ENCODE measurements at regions not wholly inside any gene's neighbourhood (a gene's known extent, or its start where the extent isn't known, plus 50 kb on each side); places are given as distances from the start of the nearest gene placed in this dataset.

DNA sequence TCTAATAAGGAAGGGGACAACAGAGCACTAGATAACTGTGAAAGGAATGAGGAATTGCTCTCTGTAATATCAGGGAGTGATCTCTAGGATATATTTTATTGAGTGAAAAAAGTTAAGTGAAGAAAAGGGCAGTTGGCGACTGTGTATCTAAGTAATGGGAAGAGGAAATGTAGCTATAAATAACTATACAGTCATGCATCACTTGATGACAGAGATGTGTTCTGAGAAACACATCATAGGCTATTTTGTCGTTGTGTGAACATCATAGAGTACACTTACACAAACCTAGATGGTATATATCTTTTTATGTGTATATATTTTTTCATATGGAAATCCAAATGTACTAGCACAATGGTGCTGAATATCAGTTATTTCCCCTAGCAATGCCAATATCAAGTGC is 329.3 kb downstream of the TXNL1 start:
- DNase-seq (ENCODE audit: low spot score), result no peak
- TF ChIP-seq, protein P1, sequence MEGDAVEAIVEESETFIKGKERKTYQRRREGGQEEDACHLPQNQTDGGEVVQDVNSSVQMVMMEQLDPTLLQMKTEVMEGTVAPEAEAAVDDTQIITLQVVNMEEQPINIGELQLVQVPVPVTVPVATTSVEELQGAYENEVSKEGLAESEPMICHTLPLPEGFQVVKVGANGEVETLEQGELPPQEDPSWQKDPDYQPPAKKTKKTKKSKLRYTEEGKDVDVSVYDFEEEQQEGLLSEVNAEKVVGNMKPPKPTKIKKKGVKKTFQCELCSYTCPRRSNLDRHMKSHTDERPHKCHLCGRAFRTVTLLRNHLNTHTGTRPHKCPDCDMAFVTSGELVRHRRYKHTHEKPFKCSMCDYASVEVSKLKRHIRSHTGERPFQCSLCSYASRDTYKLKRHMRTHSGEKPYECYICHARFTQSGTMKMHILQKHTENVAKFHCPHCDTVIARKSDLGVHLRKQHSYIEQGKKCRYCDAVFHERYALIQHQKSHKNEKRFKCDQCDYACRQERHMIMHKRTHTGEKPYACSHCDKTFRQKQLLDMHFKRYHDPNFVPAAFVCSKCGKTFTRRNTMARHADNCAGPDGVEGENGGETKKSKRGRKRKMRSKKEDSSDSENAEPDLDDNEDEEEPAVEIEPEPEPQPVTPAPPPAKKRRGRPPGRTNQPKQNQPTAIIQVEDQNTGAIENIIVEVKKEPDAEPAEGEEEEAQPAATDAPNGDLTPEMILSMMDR (IDR thresholded peaks at IDR 0.05; ENCODE audit: extremely low read depth, missing control alignments), result no peak

GRCh38 chr18:56307354-56308170 is 330.8 kb downstream of the TXNL1 start:
- TF ChIP-seq, protein P1 (IDR thresholded peaks at IDR 0.05; ENCODE audit: extremely low read depth, missing control alignments), result no peak
- DNase-seq (ENCODE audit: low spot score), result no peak

DNA sequence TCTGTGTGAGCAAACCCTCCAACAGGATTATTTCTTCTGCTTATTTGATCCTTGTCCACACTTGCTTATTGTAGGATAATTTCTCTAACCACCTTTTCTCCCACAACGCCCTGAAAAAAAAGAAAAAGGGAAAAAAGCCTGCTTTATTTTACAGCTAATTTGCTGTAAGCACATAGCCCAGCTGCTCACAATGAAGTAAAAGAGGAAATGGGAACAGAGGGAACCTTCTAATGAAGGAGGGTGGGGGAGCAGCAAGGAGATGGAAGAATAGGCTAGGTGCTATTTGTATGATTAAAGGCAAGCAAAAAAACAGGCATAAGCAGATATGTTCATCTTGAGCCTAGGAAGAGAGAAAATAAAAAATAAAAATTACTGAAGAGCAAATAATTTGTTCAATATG is 331.6 kb downstream of the TXNL1 start:
- TF ChIP-seq, protein P1 (IDR thresholded peaks at IDR 0.05; ENCODE audit: extremely low read depth, missing control alignments), result no peak
- no peak for DNase-seq (ENCODE audit: low spot score)

DNA sequence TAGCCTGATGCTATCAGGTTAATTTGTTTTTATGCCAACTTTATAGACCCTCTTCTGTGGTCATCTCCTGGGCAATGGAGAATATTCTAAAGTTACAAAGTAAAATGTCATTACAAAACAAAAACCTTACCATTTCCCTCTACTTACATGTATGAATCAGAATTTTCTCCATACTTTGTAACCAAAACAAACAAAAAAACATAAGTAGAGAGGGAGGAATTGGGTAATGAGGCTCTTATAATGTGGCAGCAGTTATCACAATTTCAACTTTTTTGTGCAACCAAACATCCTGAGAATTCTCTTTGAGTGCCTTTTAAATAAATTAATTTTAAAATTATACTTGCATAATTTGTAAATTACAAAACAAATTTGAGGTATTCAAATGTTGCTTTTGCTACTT is 332.8 kb downstream of the TXNL1 start:
- TF ChIP-seq, protein P1 (IDR thresholded peaks at IDR 0.05; ENCODE audit: extremely low read depth, missing control alignments), result no peak
- DNase-seq (ENCODE audit: low spot score), result no peak

DNA sequence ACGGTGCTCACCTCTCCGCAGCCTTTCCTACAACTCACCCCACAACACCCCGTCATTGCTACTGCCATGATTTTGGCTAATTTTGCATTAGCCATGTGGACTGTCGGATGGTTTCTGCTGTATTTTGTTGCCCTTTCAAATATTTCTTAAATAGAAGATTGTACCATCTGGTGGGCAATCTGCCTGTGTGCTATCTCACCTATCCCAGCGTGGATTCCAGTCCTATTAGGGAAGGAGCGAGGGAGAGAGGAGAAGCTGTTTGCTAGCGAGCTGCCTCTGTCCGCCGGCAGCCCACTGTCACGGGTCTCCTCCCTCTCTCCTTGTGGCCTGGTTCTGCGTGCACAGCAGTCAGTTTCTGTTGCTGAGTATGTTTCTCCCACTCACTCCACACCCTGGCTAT is 336.2 kb downstream of the TXNL1 start:
- no peak for DNase-seq (ENCODE audit: low spot score)
- TF ChIP-seq, protein P1 (IDR thresholded peaks at IDR 0.05; ENCODE audit: extremely low read depth, missing control alignments), result no peak

DNA sequence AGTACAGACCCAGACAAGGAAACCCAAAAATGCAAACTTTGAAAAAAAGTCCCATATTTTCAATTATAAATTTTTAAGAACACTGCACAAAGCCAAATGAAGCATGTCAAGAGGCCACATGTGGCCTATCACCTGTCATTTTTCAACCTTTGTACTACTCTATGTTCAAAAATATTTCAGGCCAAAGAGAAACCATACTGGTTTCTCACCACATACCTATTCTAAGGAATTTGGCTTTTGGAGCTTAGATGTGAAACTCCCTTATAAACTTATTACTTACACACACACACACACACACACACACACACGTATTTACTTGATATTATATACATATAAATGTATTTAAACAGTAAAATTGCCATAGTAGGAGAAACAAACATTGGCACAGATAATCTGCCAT is 338.7 kb downstream of the TXNL1 start:
- TF ChIP-seq, protein P1 (IDR thresholded peaks at IDR 0.05; ENCODE audit: extremely low read depth, missing control alignments), result no peak
- no peak for DNase-seq (ENCODE audit: low spot score)

DNA sequence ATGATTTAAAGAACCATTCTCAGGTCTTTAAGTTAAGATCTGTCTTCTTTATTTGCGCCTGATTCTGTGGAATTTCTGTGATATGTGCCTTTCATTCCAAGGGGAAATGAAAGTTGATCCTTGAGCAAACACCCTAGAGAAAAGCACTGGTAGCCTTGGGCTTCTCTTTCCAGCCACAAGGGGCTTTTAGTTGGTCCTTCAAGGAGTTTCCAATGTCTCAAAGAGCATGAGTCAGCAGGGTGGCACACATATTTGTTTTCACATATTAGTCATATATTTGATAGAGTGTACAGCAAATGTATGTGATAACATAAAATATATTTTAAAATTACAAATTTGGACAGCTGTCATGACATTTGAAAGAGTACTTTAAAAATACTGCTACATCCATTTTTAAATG is 339.5 kb downstream of the TXNL1 start:
- TF ChIP-seq, protein P1 (IDR thresholded peaks at IDR 0.05; ENCODE audit: extremely low read depth, missing control alignments), result no peak
- DNase-seq (ENCODE audit: low spot score), result no peak
